ENCODE measurements at regions not wholly inside any gene's neighbourhood (a gene's known extent, or its start where the extent isn't known, plus 50 kb on each side); places are given as distances from the start of the nearest gene placed in this dataset.

- no peak for TF ChIP-seq CTCF (IDR thresholded peaks at IDR 0.05 in 8 of 11, conservative IDR thresholded peaks at IDR 0.05 in 3 of 11)
- no peak for TF ChIP-seq POLR2A (IDR thresholded peaks at IDR 0.05)
- TF ChIP-seq POLR2AphosphoS5 (IDR thresholded peaks at IDR 0.05): no peak
Observed at GRCh38 chr14:39977198-39977597, 545.0 kb upstream of the FBXO33 start.
